KMS-11 (cell line): ENCODE measurements at regions not wholly inside any gene's neighbourhood (a gene's known extent, or its start where the extent isn't known, plus 50 kb on each side); places are given as distances from the start of the nearest gene placed in this dataset.

ENCODE experiments used
- H2AFZ ChIP-seq: fragments of 200-600 bp; sonication (generic); 2 replicates; pipeline ENCODE4 v1.6.1; 2016; ENCODE audit warnings: antibody characterized with exemption, mixed run types, low read depth
- H3K27ac ChIP-seq: fragments of 200-600 bp; sonication (generic); 2 replicates; pipeline ENCODE4 v1.6.1; 2016; ENCODE audit warnings: mild to moderate bottlenecking, mixed run types
- H3K27me3 ChIP-seq: fragments of 200-600 bp; sonication (generic); 2 replicates; pipeline ENCODE4 v1.6.1; 2017; ENCODE audit warnings: mild to moderate bottlenecking, low read depth, mixed run types, moderate library complexity; ENCODE audit not compliant: insufficient read depth
- H3K36me3 ChIP-seq: fragments of 200-600 bp; sonication (generic); 2 replicates; pipeline ENCODE4 v1.6.1; 2017; ENCODE audit warnings: mild to moderate bottlenecking, mixed run types; ENCODE audit not compliant: insufficient read depth
- H3K4me1 ChIP-seq: fragments of 200-600 bp; sonication (generic); 2 replicates; pipeline ENCODE4 v1.6.1; 2016; ENCODE audit warnings: mild to moderate bottlenecking, low read depth, mixed run types; ENCODE audit not compliant: poor library complexity, severe bottlenecking
- H3K4me2 ChIP-seq: fragments of 200-600 bp; sonication (generic); 2 replicates; pipeline ENCODE4 v1.7.0; 2016; ENCODE audit warnings: mild to moderate bottlenecking, mixed run types
- H3K4me3 ChIP-seq: fragments of 200-600 bp; sonication (generic); IDR thresholded peaks from 2 replicates; pipeline ENCODE4 v1.6.1; 2017; ENCODE audit warnings: low read depth, low read length, mixed read lengths; ENCODE audit not compliant: insufficient read depth
- H3K79me2 ChIP-seq: fragments of 200-600 bp; sonication (generic); 2 replicates; pipeline ENCODE4 v1.6.1; 2016; ENCODE audit warnings: low read depth, mixed run types; ENCODE audit not compliant: insufficient read depth
- H3K9ac ChIP-seq: fragments of 200-600 bp; sonication (generic); 2 replicates; pipeline ENCODE4 v1.6.1; 2016; ENCODE audit warnings: mild to moderate bottlenecking, mixed run types
- H4K20me1 ChIP-seq: fragments of 200-600 bp; sonication (generic); 2 replicates; pipeline ENCODE4 v1.6.1; 2016; ENCODE audit warnings: mild to moderate bottlenecking, mixed run types; ENCODE audit not compliant: insufficient read depth
- CTCF ChIP-seq: fragments of 200-600 bp; sonication (generic); conservative IDR thresholded peaks from 2 replicates; pipeline ENCODE4 v1.6.1; 2017; ENCODE audit warnings: low read depth, mild to moderate bottlenecking, antibody characterized with exemption, low read length, moderate library complexity, mixed read lengths

- H4K20me1 ChIP-seq, result no peaks in the 10 kb centered on the region
- H3K4me1 ChIP-seq, result no peaks in the 10 kb centered on the region
- H2AFZ ChIP-seq, result no peak overlapping the region
- no peaks in the 10 kb centered on the region; the same call in 1 of the 2 replicates for H3K36me3 ChIP-seq
- H3K4me2 ChIP-seq, result no peak overlapping the region
- no peaks in the 10 kb centered on the region for H3K79me2 ChIP-seq
- H3K9ac ChIP-seq, result no peak overlapping the region
- no peak overlapping the region for H3K27ac ChIP-seq
- TF ChIP-seq CTCF, result no peak
- H3K4me3 ChIP-seq, result no peak overlapping the region
- H3K27me3 ChIP-seq, result no peaks in the 10 kb centered on the region
These were observed 171.8 kb upstream of the TUT7 start for GRCh38 chr9:86526021-86526420.

GRCh38 chr9:86525182-86525581, 171.0 kb upstream of the TUT7 start:
- no peak for TF ChIP-seq CTCF

GRCh38 chr9:86521977-86522376, 167.8 kb upstream of the TUT7 start:
- no peak overlapping the region for H2AFZ ChIP-seq
- H3K79me2 ChIP-seq, result no peaks in the 10 kb centered on the region
- H3K4me2 ChIP-seq, result no peak overlapping the region
- H3K27ac ChIP-seq, result no peak overlapping the region
- H3K36me3 ChIP-seq, result no peaks in the 10 kb centered on the region; the same call in 1 of the 2 replicates
- H3K4me1 ChIP-seq, result no peaks in the 10 kb centered on the region
- H3K4me3 ChIP-seq, result no peak overlapping the region
- no peak overlapping the region for H3K9ac ChIP-seq
- H3K27me3 ChIP-seq, result no peaks in the 10 kb centered on the region
- no peak for TF ChIP-seq CTCF
- H4K20me1 ChIP-seq, result no peaks in the 10 kb centered on the region

More at GRCh38 chr9:86525182-86525581, 171.0 kb upstream of the TUT7 start:
- H4K20me1 ChIP-seq, result no peaks in the 10 kb centered on the region
- no peaks in the 10 kb centered on the region for H3K27me3 ChIP-seq
- H3K27ac ChIP-seq, result no peak overlapping the region
- no peaks in the 10 kb centered on the region for H3K79me2 ChIP-seq
- no peaks in the 10 kb centered on the region; the same call in 1 of the 2 replicates for H3K36me3 ChIP-seq
- H3K9ac ChIP-seq, result no peak overlapping the region
- H3K4me2 ChIP-seq, result no peak overlapping the region
- no peak overlapping the region for H2AFZ ChIP-seq
- H3K4me3 ChIP-seq, result no peak overlapping the region
- H3K4me1 ChIP-seq, result no peaks in the 10 kb centered on the region

GRCh38 chr9:86521322-86521721, 167.1 kb upstream of the TUT7 start:
- no peaks in the 10 kb centered on the region for H3K79me2 ChIP-seq
- no peaks in the 10 kb centered on the region for H4K20me1 ChIP-seq
- H3K4me1 ChIP-seq, result no peaks in the 10 kb centered on the region
- TF ChIP-seq CTCF, result no peak
- no peak overlapping the region for H3K4me3 ChIP-seq
- H3K27ac ChIP-seq, result no peak overlapping the region
- no peak overlapping the region for H3K4me2 ChIP-seq
- no peaks in the 10 kb centered on the region for H3K36me3 ChIP-seq
- no peaks in the 10 kb centered on the region for H3K27me3 ChIP-seq
- no peak overlapping the region for H3K9ac ChIP-seq
- H2AFZ ChIP-seq, result no peak overlapping the region
